HT-29 (cell line): ENCODE measurements at regions not wholly inside any gene's neighbourhood (a gene's known extent, or its start where the extent isn't known, plus 50 kb on each side); places are given as distances from the start of the nearest gene placed in this dataset.
"Not testable (repeated sequence)": the region's sequence is repeated elsewhere in the genome, so short reads cannot be mapped to it uniquely, and the experiment has no call there.

ENCODE experiments used
- DNase-seq: peaks from one replicate; pipeline ENCODE4 v3.0.0-alpha.2; 2015; ENCODE audit warnings: low spot score

DNA sequence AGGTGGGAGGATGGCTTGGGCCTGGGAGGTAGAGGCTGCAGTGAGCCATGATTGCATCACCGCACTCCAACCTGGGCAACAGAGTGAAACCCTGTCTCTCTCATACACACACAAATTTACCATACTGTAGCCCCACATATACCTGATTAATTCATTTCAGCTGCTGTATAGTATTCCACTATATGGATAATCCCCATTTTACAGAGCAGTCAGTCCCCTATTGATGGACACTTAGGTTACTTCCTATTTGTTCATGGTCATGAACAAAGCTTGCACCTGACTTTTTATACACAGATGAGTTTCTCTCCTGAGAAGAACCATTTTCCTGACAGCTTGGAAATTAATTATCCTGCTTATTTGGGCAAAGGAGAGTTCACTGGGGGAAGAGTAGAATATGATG lies 59.2 kb downstream of the EMX2 start:
- no peak for DNase-seq

DNA sequence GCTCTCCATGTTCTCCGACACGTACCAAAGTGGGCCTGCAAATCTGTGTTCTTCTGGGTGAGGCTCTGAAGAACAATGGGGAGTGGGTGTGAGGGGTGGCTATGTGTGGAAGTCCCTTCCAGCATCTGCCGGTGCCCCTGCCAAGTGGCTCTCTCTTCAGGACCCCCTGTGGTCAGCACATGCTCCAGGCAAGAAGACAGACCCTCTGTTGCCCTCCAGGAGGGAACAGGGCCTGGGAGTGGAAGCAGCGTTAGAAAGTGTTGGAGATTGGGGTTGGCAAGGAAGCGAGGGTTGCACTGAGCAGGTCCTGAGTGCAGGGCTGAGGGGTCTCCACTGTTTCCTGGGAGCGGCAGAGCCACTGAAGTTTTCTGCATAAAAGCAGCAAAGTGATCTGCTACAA lies 60.5 kb downstream of the EMX2 start:
- DNase-seq = no peak

DNA sequence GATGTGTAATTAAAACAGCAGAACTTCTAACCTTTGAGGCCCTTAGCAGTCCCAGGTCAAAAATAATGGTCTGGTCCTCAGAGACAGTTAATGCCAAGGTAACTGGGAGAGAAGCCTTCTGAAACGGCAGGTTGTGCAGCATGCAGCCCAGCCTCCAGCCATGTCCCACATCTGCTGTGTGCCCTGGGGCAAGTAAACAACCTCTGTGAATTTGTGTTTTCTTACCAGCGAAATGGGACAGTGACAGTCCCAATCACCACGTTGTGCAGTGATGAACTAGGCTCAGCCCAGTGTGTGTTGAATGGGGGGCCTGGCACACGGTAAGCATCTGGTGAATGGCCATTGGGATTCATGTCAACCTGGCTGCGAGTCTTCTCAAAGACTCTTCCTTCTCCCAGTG lies 61.2 kb downstream of the EMX2 start:
- DNase-seq = no peak

DNA sequence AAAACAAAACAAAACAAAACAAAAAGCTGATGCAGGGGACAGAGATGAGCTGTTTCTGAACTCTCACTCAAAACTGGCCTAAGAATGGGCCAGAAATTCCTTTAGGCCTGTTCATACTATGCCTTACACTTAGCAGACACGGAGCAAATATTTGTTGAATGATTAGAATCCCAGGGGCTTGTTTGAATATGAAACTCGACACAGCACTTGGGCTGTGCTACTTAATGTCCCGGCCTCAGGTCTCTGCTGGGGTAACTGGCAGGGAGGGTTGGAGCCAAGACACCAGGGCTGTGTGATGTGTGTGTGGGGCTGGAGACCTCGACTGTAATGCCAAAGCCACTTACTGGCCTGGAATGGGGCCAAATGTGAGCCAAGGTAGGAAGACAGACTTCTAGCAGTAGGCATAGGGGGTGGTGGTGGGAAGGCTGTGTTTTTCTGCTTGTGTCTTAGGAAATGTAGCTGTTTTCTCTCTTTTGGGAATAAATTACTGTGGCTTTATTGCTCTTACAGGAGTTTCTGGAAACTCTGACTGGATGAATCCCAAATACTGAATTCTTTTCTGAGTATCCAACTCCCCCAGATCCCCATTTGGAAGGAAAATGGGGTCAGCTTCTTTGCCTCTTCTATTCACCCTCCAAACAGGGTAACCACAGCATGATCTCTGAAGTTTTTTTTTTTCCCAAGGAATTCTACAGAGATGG lies 66.7 kb downstream of the EMX2 start:
- DNase-seq = no peak

DNA sequence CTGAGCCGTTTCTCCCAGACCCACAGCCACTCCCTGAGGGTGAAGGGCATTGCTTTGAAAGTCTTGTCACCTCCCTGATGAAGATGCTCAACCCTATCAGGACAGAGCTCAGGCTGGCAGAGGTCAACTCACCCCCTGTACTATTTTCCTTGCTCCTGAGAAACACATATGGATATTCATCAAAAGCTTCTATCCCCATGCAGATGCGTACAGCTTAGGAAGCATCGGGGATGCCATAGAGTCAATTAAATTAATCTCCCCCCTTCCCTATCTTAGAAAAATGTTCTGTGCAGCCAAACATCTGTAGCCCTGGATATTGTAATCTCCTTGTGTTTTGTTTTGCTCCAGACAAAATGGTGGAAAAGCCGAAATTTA lies 67.2 kb downstream of the EMX2 start:
- no peak for DNase-seq

DNA sequence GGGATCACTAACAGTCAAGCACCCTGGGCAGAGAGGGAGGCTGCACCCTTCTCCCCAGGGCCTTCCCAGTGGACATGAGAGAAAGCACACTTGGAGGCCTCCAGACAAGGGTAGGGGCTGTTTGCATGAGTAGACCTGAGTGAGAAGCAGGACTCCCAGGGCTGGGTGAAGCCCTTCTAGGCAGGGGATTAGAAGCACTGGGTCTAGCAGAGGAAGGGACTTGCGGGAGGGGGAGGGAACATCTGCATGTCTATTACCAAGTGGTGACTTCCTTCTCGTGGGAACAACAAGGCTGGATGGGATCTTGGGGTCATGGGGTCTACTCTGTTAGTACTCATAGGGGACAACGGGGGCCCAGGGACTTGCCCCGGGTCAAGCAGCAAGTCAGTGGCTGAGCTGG lies 67.8 kb downstream of the EMX2 start:
- DNase-seq = no peak

DNA sequence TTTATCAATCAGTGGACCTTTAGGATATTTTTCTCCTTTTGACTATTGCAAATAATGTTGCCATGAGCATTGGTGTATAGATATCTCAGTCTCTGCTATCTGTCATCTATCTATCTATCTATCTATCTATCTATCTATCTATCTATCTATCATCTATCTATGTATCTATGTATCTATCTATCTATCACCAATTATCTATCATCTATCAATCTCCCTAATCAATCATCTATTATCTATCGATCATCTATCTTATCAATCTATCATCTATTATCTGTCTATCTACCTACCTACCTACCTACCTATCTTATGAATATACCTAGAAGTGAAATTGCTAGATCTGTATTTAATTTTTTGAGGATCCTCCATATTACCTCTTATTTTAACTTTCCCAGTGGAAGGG lies 69.6 kb downstream of the EMX2 start:
- DNase-seq = no peak

DNA sequence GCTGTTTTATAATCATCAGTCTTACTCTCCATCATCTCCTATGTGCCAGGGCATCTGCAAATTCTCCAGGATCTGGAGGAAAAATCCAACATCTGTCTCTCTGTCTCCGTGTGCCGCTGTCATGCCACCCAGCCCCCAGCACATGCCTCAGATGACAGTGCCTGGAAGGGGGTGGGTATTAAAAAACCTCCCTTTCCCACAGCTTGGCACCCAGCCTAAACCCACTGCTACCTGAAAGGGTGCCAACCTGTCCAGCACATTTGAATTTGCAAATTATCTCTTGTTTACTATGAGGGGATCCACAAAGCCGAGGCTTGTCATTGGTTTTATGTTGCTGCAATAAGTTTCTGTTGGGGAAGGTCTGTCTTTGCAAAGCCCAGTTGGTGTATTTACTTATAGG lies 73.1 kb downstream of the EMX2 start:
- DNase-seq = no peak

DNA sequence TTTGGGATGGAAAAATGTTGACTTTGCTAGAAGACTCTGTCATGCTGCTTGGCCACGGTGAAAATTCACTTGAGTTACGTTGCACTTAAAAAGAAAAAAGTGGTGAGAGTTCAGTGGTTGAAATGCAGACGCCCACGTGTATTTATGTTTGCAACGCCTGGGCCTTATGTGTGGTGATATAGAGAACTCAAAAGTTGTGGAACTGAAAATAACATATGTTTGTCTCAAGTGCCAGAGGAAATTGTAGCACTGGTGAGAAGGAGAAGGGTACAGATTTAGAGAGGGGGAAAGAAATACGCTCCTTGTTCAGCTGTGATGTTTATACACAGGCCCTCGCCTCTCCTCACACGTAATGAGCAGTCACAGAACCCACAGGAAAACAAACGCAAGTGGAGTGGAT lies 73.6 kb downstream of the EMX2 start:
- DNase-seq = no peak

DNA sequence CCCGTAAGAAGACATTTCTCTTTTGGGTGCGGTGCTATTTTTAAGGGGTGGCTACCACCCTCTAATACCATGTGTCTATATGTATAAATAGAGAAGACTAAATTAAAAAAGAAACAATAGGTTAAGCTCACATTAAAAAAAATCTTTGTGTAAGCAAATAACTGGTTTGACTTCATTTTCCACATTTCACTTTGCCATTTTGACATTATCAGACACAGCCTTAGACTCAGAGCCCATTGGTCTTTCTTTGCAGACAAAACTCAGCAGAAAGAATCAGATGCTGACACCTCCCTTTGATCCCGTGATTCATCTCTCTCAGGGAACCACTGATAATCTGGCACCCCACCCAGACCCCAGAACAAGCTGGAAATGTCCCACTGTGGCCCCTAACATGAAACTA lies 74.5 kb downstream of the EMX2 start:
- no peak for DNase-seq

DNA sequence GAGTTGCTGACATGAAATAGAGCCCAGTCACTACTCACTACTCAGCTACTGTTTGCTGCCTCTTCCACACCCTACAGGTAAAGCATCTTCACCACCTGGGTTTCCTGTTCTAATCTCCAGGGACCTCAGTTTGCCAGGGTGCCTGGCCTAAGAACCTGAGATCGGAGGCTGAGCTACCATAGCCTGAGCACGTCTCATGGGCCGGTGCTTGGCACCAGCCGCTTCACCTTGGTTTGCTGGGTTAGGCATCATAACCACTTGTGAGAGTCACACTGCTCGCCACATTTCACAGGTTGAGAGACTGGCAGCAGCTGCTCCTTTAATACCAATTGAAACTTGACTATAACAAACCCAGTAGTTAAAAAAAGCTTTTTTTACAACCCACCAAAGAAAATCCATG lies 75.1 kb downstream of the EMX2 start:
- DNase-seq = no peak

DNA sequence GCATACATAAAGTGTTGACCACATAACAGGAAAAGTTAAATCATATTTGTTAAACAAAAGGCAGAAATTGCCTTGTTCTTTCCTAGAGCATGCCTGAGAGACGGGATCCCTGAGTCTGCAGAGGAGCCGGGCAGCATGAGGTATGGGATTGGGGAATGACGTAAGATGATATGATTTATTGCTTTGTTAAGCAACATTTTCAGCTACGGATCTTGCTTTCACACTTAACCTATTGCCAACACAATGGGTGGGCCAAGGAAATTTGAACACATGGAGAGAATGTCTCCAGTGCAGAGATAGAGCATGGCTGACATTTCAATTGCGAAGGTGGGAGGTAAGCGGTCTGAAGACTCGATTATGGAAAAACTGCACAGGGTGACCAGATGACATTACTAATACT lies 76.7 kb downstream of the EMX2 start:
- no peak for DNase-seq

DNA sequence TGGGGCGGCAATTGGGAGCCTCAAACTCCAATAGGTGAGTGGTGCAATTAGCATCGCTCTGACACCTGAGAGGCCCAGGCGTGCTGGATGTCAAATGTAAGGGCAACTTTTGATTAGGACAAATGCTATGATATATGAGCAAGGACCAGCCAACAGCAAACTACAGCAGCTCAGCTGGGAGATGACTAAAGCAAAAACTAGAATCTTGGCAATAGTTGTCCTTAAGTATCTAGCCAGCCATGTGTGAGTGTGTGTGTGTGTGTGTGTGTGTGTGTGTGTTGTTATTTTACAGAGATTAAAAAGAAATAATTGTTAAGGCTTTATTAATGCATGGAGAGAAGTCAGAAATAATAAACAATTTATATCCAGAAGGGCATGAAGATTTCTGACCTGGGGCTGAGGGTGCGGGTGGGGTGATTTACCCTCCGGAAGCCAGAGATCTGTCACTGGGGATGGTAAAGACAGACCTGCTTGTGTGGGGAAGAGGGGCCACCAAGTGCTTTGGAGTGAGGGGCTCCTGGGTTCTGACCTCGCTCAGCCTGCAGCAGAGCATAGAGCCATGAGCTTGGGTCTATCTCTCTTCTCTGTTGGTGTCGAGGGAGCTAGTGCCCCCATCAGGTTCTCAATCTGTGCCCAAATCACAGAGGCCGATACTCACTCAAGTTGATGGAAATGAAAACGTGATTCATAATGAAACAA lies 77.3 kb downstream of the EMX2 start:
- DNase-seq = no peak

DNA sequence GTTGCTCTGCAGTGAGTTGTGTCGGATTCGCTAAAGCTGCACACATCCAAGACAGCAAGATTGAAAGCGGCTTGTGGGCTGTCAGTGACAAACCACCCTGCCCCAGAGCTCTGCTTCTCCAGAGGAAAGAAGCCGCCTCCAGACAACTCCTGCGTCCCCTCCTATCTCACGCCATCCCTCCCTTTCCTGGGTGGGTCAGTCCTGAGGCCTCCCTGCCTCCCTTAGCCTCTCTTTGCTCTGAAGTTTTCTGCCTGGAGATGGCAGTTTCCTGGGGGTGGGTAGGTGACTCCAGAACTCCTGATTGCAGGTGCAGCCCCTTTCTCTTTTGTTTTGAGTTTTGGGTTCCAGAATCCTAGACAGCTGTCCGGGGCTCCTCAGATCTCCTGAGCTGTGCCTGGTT lies 78.7 kb downstream of the EMX2 start:
- no peak for DNase-seq

DNA sequence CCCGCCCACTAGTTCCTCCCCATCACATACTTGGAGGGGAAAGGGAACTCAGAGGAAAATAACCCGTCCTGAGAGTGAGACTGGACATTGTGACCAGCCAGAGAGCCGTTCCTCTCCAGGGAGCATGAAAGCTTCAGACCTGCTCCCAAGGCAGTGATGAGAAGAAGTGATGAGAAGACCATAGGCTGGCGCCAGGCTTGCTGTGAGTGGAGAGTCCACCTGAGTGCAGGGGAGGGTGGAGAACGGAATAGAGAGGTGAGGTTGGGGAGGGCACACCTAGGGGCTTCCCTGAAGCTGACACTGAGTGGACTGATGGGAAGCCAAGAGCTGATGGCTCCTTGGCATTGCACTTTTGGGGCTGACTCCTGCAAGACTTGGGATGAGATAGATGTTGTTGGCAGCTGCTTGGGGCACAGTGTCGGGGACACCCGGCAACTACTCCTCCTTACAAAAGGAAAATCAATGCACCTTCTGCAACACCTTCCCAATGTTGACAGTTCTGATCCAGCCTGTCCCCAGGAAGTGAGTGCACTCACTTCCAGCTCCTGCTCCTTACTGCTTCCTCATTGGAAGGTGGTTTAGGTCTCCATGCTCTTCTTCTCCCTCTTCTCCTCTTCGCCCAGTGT lies 79.4 kb downstream of the EMX2 start:
- DNase-seq = no peak

DNA sequence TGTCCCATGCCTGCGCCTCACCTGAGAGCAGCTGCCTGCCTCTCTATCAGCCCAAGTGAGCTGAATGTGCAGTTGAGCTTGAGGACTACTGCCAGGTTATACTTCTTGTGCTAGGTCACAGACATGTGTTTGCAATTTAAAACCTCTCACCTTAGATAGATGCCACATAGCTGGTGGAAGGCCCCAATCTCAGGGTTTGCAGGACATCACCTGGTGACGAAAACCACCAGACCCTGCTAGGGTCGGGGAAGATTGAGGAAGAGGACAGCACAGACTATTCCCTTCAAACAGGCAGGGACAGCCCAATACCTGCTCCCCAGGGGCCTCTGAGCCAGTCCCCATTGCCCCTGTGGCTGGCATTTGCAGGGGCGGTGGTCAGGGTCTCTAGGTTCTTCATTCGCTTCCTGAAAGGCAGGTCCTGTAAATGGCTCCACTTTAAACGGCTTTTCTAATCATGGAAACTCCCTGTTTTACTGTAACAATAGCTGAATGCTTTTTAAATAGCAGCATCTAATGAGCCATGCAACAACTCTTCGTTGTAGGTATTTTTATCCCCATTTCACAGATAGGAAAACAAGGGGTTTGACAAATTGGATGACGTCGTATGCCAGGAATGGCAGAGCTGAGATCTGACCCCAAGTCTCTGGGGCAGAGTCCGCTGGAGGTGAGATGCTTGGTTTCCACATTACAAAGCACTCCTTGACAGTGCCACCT lies 80.1 kb downstream of the EMX2 start:
- DNase-seq = no peak

DNA sequence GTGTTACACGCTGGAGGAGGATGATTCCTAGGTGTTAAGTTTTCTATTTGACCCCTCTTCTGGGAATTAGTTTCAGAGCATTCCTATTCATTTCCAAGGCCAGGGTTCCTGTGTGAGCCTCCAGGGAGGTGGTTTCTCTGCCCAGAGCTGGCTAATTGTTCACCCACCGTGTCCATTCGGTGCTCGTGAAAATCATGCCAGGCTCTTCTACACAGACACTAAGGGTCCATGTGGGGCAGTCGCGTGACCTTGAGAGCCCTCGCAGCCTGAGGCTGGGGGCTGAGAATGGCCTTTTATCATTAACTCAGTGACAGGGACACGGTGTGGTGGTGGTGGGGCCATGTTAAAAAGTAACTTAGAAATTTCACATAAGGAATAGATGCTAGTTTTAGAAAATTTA lies 83.7 kb downstream of the EMX2 start:
- no peak for DNase-seq

DNA sequence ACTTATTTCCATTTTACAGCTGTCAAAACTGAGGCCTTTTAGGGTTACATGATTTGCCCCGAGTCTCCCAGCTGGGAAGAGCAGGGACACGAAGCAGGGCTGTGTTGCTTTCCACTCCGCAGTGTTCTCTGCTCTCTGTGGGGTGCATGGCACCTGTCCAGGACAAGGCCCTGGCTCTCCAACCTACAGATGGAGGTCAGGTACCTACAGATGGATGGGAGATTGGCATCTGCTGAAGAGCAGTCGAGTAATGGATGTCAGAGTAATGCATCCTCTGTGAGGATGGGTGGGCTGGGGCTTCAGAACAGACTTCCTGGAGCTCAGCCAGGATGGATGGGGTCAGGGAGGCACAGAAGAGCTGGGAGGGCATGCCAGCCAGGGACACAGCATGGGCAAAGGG lies 85.0 kb downstream of the EMX2 start:
- DNase-seq = no peak

DNA sequence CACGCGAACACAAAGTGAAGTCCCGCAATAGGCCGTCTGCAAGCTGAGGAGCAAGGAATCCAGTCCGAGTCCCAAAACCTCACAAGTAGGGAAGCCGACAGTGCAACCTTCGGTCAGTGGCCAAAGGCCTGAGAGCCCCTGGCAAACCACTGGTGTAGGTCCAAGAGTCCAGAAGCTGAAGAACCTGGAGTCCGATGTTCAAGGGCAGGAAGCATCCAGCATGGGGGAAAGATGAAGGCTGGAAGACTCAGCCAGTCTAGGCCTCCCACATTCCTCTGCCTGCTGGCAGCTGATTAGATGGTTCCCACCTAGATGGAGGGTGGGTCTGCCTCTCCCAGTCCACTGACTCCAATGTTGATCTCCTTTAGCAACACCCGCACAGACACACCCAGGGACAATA lies 87.2 kb downstream of the EMX2 start:
- DNase-seq = not testable (repeated sequence)

DNA sequence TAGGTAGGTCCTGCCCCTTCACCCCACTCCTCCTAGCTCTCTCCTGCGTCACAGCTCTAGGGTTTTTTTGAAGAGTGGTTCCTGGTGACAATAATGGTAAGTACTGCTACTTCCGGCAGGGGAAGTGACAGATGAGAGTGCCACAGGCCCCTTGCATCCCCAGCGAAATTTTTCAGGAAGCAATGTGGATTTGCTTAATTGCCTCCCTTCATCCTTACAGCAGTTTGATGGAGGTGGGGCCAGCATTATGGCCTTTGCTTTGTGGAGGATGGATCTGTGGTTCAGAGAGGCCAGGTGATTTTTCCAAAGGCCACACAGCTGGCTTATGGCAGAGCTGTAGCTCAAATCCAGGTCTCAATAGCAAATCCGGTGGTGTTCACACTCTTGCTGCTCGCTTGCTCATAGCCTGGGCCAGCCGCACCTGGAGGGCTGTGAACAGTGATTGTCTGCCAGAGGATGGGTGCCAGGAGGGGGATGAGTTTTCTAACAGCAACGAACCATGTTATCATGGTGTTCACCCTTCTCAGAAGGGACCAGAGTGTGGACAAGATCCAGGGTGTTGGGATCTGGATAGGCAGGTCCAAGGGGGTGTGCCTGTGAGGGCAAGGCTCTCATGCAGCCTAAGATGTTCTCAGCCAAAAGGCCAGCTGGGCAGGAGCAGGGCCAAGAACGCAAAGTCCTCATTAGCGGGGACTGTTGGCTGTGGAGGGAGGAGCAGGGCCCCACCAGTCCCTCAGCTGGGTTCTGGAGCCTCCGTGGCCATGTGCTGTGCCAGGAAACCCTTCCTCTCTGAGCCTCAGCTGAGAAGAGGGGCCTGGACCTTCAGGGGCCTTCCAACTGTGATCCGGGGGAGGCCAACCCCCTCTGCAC lies 89.0 kb downstream of the EMX2 start:
- no peak for DNase-seq

DNA sequence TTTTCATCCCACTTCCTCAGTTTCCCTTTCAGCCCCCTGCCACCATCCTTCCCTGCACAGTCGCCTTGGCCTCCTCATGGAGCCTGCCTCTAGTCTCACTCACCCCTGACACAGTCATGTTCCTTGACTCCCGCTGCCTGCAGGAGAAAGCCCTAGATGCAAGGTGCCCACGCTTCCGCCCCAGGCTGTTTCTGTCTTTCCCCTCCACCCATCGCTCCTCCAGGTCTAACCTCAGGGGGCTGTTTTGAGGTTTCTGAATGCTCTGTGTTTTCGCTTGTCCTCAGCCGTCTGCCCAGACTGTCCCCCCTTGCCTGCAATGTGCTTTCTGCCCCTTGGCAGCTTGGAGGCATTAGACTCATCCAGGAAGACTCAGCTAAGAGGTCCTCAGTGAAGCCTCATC lies 89.9 kb downstream of the EMX2 start:
- DNase-seq = no peak

DNA sequence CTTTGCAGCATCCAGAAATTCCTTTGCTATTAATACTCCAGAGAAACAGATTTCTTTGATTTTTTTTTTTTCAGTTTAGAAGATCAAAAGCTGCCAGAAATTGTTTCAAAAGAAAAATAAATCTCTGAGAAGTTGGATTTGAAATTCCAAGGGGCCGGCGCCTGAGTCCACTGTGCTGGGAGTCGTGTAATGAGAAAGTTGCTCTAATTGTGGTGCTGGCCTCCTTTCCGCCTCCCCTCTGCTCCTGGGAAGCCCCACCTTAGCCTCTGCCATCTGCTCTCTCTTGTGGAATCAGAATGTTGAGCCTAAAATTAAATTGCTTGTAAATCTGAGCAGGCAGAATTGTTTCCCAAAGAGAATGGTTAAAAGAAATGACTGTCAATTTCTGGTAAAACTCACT lies 93.3 kb downstream of the EMX2 start:
- DNase-seq = no peak
